H1 (cell line): ENCODE measurements at regions not wholly inside any gene's neighbourhood (a gene's known extent, or its start where the extent isn't known, plus 50 kb on each side); places are given as distances from the start of the nearest gene placed in this dataset.

Experiments used
- CTCF ChIA-PET: fragments of 300-600 bp; sonication (Branson Sonifier 250); formaldehyde crosslinking; loops from one replicate; lab custom pipeline; 2021; ENCODE audit not compliant: partially characterized antibody; lab: Charles Lee
- POLR2A ChIA-PET: fragments of 300-600 bp; sonication (Branson Sonifier 250); formaldehyde crosslinking; loops from one replicate; lab custom pipeline; 2021; ENCODE audit warnings: inconsistent platforms; ENCODE audit not compliant: partially characterized antibody; lab: Charles Lee
- DNase-seq, 2 experiments: peaks; one replicate each; pipeline versions ENCODE4 v3.0.0 to v3.0.0-alpha.2; 2010 to 2022; ENCODE audit warnings: low spot score in 2 of 2, low read depth in 1 of 2, mixed read lengths in 1 of 2
- FAIRE-seq: peaks from 2 replicates; lab custom pipeline; 2011; peaks lifted over from hg19 to GRCh38; lab: Jason Lieb, UNC
- H2AFZ ChIP-seq: 2 replicates; pipeline ENCODE4 v1.8.1; 2012; ENCODE audit warnings: low read length, inconsistent platforms
- H2AK5ac ChIP-seq: 2 replicates; pipeline ENCODE4 v1.6.1; 2013; ENCODE audit warnings: low read depth, low read length
- H2BK120ac ChIP-seq: replicated peaks from 2 replicates; pipeline ENCODE3; 2013; ENCODE audit warnings: low read depth, low read length, inconsistent platforms
- H2BK12ac ChIP-seq: 2 replicates; pipeline ENCODE4 v1.6.1; 2013; ENCODE audit warnings: low read depth, low read length
- H2BK15ac ChIP-seq: 2 replicates; pipeline ENCODE4 v1.6.1; 2013; ENCODE audit warnings: low read length
- H2BK20ac ChIP-seq: 2 replicates; pipeline ENCODE4 v1.6.1; 2013; ENCODE audit warnings: low read length
- H2BK5ac ChIP-seq: 2 replicates; pipeline ENCODE4 v1.6.1; 2013; ENCODE audit warnings: low read depth, low read length
- H3K14ac ChIP-seq: 2 replicates; pipeline ENCODE4 v1.6.1; 2013; ENCODE audit warnings: inconsistent platforms; ENCODE audit not compliant: insufficient read length
- H3K18ac ChIP-seq: 2 replicates; pipeline ENCODE4 v1.6.1; 2013; ENCODE audit warnings: low read length; ENCODE audit errors: extremely low read depth
- H3K23ac ChIP-seq: 2 replicates; pipeline ENCODE4 v1.6.1; 2013; ENCODE audit warnings: inconsistent platforms; ENCODE audit not compliant: insufficient read length
- H3K23me2 ChIP-seq: 2 replicates; pipeline ENCODE4 v1.6.1; 2013; ENCODE audit warnings: low read depth, low read length
- H3K27ac ChIP-seq: 2 replicates; pipeline ENCODE4 v1.6.1; 2011; ENCODE audit warnings: low read depth, low read length, inconsistent platforms
- H3K27me3 ChIP-seq, 4 experiments: replicated peaks in 1 of 4; 1 replicate in 1 of 4; 2 replicates in 3 of 4; pipeline versions ENCODE4 v1.6.1 to v1.8.1; 2011 to 2013; ENCODE audit warnings: low read length in 3 of 4, mild to moderate bottlenecking in 3 of 4, inconsistent platforms in 2 of 4, mixed read lengths in 2 of 4, moderate library complexity in 1 of 4; ENCODE audit not compliant: control insufficient read depth in 3 of 4, insufficient read depth in 3 of 4; ENCODE audit errors: extremely low read depth in 1 of 4
- H3K36me3 ChIP-seq, 4 experiments: 2 replicates each; pipeline versions ENCODE4 v1.6.1 to v1.8.1; 2011 to 2013; ENCODE audit warnings: mild to moderate bottlenecking in 4 of 4, low read length in 3 of 4, moderate library complexity in 2 of 4, control low read depth in 1 of 4, inconsistent platforms in 1 of 4; ENCODE audit not compliant: insufficient read depth in 4 of 4, control insufficient read depth in 2 of 4
- H3K4ac ChIP-seq: replicated peaks from 2 replicates; pipeline ENCODE3; 2013; ENCODE audit warnings: low read length, low read depth, mixed read lengths, inconsistent platforms; ENCODE audit not compliant: insufficient read length
- H3K4me1 ChIP-seq, 4 experiments: replicated peaks in 1 of 4; 1 replicate in 1 of 4; 2 replicates in 3 of 4; pipeline versions ENCODE4 v1.6.1 to v1.8.1; 2011 to 2013; ENCODE audit warnings: low read length in 3 of 4, inconsistent platforms in 2 of 4, mixed read lengths in 1 of 4; ENCODE audit not compliant: insufficient read depth in 4 of 4, control insufficient read depth in 3 of 4
- H3K4me2 ChIP-seq, 2 experiments: 2 replicates each; pipeline versions ENCODE4 v1.6.1 to v1.8.1; 2011 to 2013; ENCODE audit warnings: low read depth in 2 of 2, low read length in 2 of 2, control low read depth in 1 of 2, inconsistent platforms in 1 of 2, mild to moderate bottlenecking in 1 of 2; ENCODE audit not compliant: insufficient read depth in 1 of 2
- H3K4me3 ChIP-seq, 4 experiments: fragments of 200-600, 300-600 bp in 1 of 4; sonication (generic), shearing (Covaris generic), sonication (Bioruptor Twin) in 1 of 4; 2 replicates each; pipeline versions ENCODE4 v1.5.1 to v1.8.1; 2011 to 2016; ENCODE audit warnings: low read length in 4 of 4, low read depth in 3 of 4, control low read depth in 2 of 4, inconsistent platforms in 2 of 4, mild to moderate bottlenecking in 2 of 4, mixed read lengths in 1 of 4, moderate library complexity in 1 of 4; ENCODE audit not compliant: insufficient read depth in 2 of 4; ENCODE audit errors: extremely low read depth in 1 of 4
- H3K56ac ChIP-seq: replicated peaks from 2 replicates; pipeline ENCODE3; 2013; ENCODE audit warnings: low read depth, mild to moderate bottlenecking, mixed read lengths, low read length, inconsistent platforms; ENCODE audit not compliant: insufficient read length
- H3K79me1 ChIP-seq: 2 replicates; pipeline ENCODE4 v1.6.1; 2013; ENCODE audit warnings: low read depth, low read length, control low read depth
- H3K79me2 ChIP-seq, 2 experiments: 2 replicates each; pipeline versions ENCODE4 v1.6.1 to v1.8.1; 2012 to 2013; ENCODE audit warnings: low read length in 2 of 2, mild to moderate bottlenecking in 2 of 2, inconsistent platforms in 1 of 2; ENCODE audit not compliant: insufficient read depth in 2 of 2, control insufficient read depth in 1 of 2
- H3K9ac ChIP-seq, 4 experiments: replicated peaks in 1 of 4; 1 replicate in 1 of 4; 2 replicates in 3 of 4; pipeline versions ENCODE4 v1.6.1 to v1.8.1; 2011 to 2013; ENCODE audit warnings: low read depth in 3 of 4, low read length in 3 of 4, control low read depth in 2 of 4, mild to moderate bottlenecking in 2 of 4, moderate library complexity in 2 of 4, inconsistent platforms in 1 of 4; ENCODE audit errors: extremely low read depth in 1 of 4
- H3K9me3 ChIP-seq, 2 experiments: 2 replicates each; pipeline versions ENCODE4 v1.6.1 to v1.8.1; 2012 to 2013; ENCODE audit warnings: mild to moderate bottlenecking in 2 of 2, moderate library complexity in 2 of 2, control low read depth in 1 of 2, inconsistent platforms in 1 of 2, low read depth in 1 of 2, low read length in 1 of 2, mixed read lengths in 1 of 2; ENCODE audit not compliant: insufficient read depth in 2 of 2
- H4K20me1 ChIP-seq, 2 experiments: replicated peaks in 1 of 2; 2 replicates each; pipeline versions ENCODE3 to v1.8.1; 2011 to 2013; ENCODE audit warnings: inconsistent platforms in 2 of 2, low read length in 2 of 2, mild to moderate bottlenecking in 1 of 2; ENCODE audit not compliant: insufficient read depth in 2 of 2, control insufficient read depth in 1 of 2
- H4K5ac ChIP-seq: 2 replicates; pipeline ENCODE4 v1.6.1; 2013; ENCODE audit warnings: low read length, low read depth, mixed read lengths, inconsistent platforms; ENCODE audit not compliant: insufficient read length
- H4K8ac ChIP-seq: 2 replicates; pipeline ENCODE4 v1.8.0; 2013; ENCODE audit warnings: mild to moderate bottlenecking, moderate library complexity, low read length, inconsistent platforms; ENCODE audit not compliant: insufficient read depth; ENCODE audit errors: extremely low read depth
- H4K91ac ChIP-seq: replicated peaks from 2 replicates; pipeline ENCODE3; 2013; ENCODE audit warnings: low read length, mixed read lengths, inconsistent platforms; ENCODE audit not compliant: insufficient read length
- BACH1 ChIP-seq: IDR thresholded peaks from 2 replicates; pipeline ENCODE4 v1.6.1; 2012; ENCODE audit warnings: low read length, improper control_type of control experiment
- CHD1 ChIP-seq: IDR thresholded peaks from 2 replicates; pipeline ENCODE4 v1.6.1; 2012; ENCODE audit warnings: low read depth, low read length, improper control_type of control experiment
- CHD2 ChIP-seq: IDR thresholded peaks from 2 replicates; pipeline ENCODE4 v1.6.1; 2012; ENCODE audit warnings: low read length, improper control_type of control experiment
- GABPA ChIP-seq: IDR thresholded peaks from 2 replicates; pipeline ENCODE4 v1.6.1; 2011; ENCODE audit warnings: mild to moderate bottlenecking, low read length, moderate library complexity, borderline replicate concordance; ENCODE audit not compliant: insufficient read depth
- HDAC6 ChIP-seq: IDR thresholded peaks from one replicate; pipeline ENCODE4 v1.7.1; 2012; ENCODE audit warnings: low read depth, mild to moderate bottlenecking, inconsistent platforms, low read length, moderate library complexity
- KDM4A ChIP-seq: IDR thresholded peaks from one replicate; pipeline ENCODE4 v1.7.1; 2012; ENCODE audit warnings: low read depth, mild to moderate bottlenecking, moderate library complexity, low read length, inconsistent platforms; ENCODE audit not compliant: severe bottlenecking
- KDM5A ChIP-seq: fragments of 200-600 bp; IDR thresholded peaks from 2 replicates; pipeline ENCODE4 v1.7.1; 2012; ENCODE audit warnings: mild to moderate bottlenecking, low read length, inconsistent platforms, mixed read lengths
- MAFK ChIP-seq: IDR thresholded peaks from 2 replicates; pipeline ENCODE4 v1.6.1; 2012; ENCODE audit warnings: low read depth, mild to moderate bottlenecking, improper control_type of control experiment, low read length
- SIN3A ChIP-seq, 2 experiments: IDR thresholded peaks in 1 of 2; conservative IDR thresholded peaks in 1 of 2; 2 replicates each; pipeline ENCODE4 v1.6.1; 2011 to 2012; ENCODE audit warnings: low read length in 2 of 2, improper control_type of control experiment in 1 of 2, low read depth in 1 of 2, mild to moderate bottlenecking in 1 of 2
- SIRT6 ChIP-seq: IDR thresholded peaks from one replicate; pipeline ENCODE4 v1.7.1; 2012; ENCODE audit warnings: low read length, inconsistent platforms
- SIX5 ChIP-seq: IDR thresholded peaks from 2 replicates; pipeline ENCODE4 v1.6.1; 2011; ENCODE audit warnings: mild to moderate bottlenecking, low read depth, low read length
- SP2 ChIP-seq: IDR thresholded peaks from 2 replicates; pipeline ENCODE4 v1.6.1; 2012; ENCODE audit warnings: mild to moderate bottlenecking, low read length, inconsistent platforms
- SP4 ChIP-seq: IDR thresholded peaks from 2 replicates; pipeline ENCODE4 v1.6.1; 2012; ENCODE audit warnings: low read length, inconsistent platforms
- SUZ12 ChIP-seq: fragments of 200-600 bp; sonication (generic); IDR thresholded peaks from 2 replicates; pipeline ENCODE4 v1.6.1; 2012; ENCODE audit warnings: mild to moderate bottlenecking, inconsistent platforms, low read length, moderate library complexity, mixed read lengths
- ZNF274 ChIP-seq: IDR thresholded peaks from 2 replicates; pipeline ENCODE4 v1.7.0; 2012; ENCODE audit warnings: low read length, borderline replicate concordance; ENCODE audit errors: extremely low read depth
- WGBS, 2 experiments: shearing (Covaris generic) in 1 of 2; methylation state at CpG; one replicate each; pipeline versions ENCODE4 v1.1.6 to v1.1.7; 2013 to 2015; ENCODE audit warnings: low lambda C conversion rate in 2 of 2, mixed read lengths in 2 of 2, inconsistent platforms in 1 of 2, low coverage in 1 of 2, missing lambda C conversion rate in 1 of 2; ENCODE audit not compliant: insufficient replicate concordance in 2 of 2, insufficient coverage in 1 of 2, insufficient read length in 1 of 2; ENCODE audit errors: extremely low coverage in 1 of 2, missing lambda C conversion rate in 1 of 2; 5-methylcytosine and 5-hydroxymethylcytosine counted together
- TF ChIP-seq, protein P1 (sequence below): IDR thresholded peaks from 2 replicates; pipeline ENCODE4 v1.6.1; 2011; ENCODE audit warnings: low read depth, mild to moderate bottlenecking, low read length; ENCODE audit not compliant: insufficient read depth

DNA sequence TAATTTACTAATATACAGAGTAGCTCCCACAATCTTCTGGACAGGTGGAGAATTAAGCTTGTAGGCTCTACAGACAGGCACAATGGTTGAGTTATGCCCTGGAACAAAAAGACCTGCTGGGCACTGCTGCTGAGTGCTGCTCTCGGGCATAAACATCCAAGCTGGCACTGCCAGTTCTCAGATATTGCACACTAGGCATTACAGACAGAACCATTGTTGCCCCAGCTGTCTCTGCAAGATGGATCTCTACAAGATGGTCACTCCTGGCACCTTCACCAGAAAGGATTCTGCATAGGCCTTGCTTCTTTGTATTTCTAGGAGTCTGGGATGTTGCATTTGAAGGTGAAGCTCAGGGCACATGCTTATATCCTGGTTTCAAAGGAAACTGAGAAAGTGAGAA is 527.1 kb downstream of the STIM2 start:
- 82% methylated on average over 1 of the region's 1 CpG; no CpG with 5 or more reads in 1 of the 2 experiments for WGBS, 2 experiments
- no peaks in the 10 kb centered on the region for H3K9me3 ChIP-seq
- CTCF ChIA-PET, result no interaction called here
- TF ChIP-seq, protein P1, sequence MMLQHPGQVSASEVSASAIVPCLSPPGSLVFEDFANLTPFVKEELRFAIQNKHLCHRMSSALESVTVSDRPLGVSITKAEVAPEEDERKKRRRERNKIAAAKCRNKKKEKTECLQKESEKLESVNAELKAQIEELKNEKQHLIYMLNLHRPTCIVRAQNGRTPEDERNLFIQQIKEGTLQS, result no peak
- TF ChIP-seq SIRT6 (no peak), KDM5A (no peak), SIN3A (conservative IDR thresholded peaks at IDR 0.05 in 1 of 2, IDR thresholded peaks at IDR 0.05 in 1 of 2; ENCODE audit: low read depth in 1 of 2, low read length in 2 of 2) (no peak), GABPA (no peak), CHD2 (no peak), SP2 (no peak), BACH1 (no peak), CHD1 (no peak), HDAC6 (no peak), SIX5 (no peak), ZNF274 (no peak), MAFK (no peak), KDM4A (no peak), SUZ12 (no peak), SP4 (no peak)

More for the DNA sequence above, 527.1 kb downstream of the STIM2 start:
- no peak overlapping the region for H4K8ac ChIP-seq
- no peak overlapping the region for H3K27ac ChIP-seq
- H3K36me3 ChIP-seq, result no peaks in the 10 kb centered on the region
- no peak overlapping the region for H3K23ac ChIP-seq
- no peaks in the 10 kb centered on the region for H3K79me1 ChIP-seq
- POLR2A ChIA-PET, result interaction anchor here (1.0 kb wide), 1 partner anchor 27 kb away, joined by 3 read pairs; no protein-coding TSS in a partner anchor
- no peaks in the 10 kb centered on the region for H3K4me1 ChIP-seq
- H4K91ac ChIP-seq, result no peak overlapping the region
- DNase-seq, result no peak
- no peaks in the 10 kb centered on the region for H4K20me1 ChIP-seq
- H2AFZ ChIP-seq, result no peak overlapping the region
- H3K14ac ChIP-seq, result no peak overlapping the region
- no peak for FAIRE-seq
- no peak overlapping the region for H3K4me2 ChIP-seq
- no peak overlapping the region for H3K9ac ChIP-seq
- no peak overlapping the region for H3K4me3 ChIP-seq
- no peak overlapping the region for H2BK20ac ChIP-seq
- H2BK12ac ChIP-seq, result no peak overlapping the region
- no peak overlapping the region for H2BK15ac ChIP-seq
- H3K79me2 ChIP-seq, result no peaks in the 10 kb centered on the region
- H2BK5ac ChIP-seq, result no peak overlapping the region
- no peak overlapping the region for H2BK120ac ChIP-seq
- H3K56ac ChIP-seq, result no peak overlapping the region
- H3K18ac ChIP-seq, result no peak overlapping the region
- H2AK5ac ChIP-seq, result no peak overlapping the region
- H3K27me3 ChIP-seq, result no peaks in the 10 kb centered on the region
- no peak overlapping the region for H4K5ac ChIP-seq
- no peaks in the 10 kb centered on the region for H3K23me2 ChIP-seq
- no peak overlapping the region for H3K4ac ChIP-seq
